Anterior cingulate cortex (tissue), 58 donors: ENCODE measurements at regions not wholly inside any gene's neighbourhood (a gene's known extent, or its start where the extent isn't known, plus 50 kb on each side); places are given as distances from the start of the nearest gene placed in this dataset.
"Not testable (repeated sequence)": the region's sequence is repeated elsewhere in the genome, so short reads cannot be mapped to it uniquely, and the experiment has no call there.

Experiments
- DNase-seq, 58 donors: peaks; one replicate each; lab custom pipeline; 2025; lab: John Stamatoyannopoulos, UW

GRCh38 chr4:38367642-38368174 is 296.3 kb upstream of the KLF3 start:
- no peak for DNase-seq

DNA sequence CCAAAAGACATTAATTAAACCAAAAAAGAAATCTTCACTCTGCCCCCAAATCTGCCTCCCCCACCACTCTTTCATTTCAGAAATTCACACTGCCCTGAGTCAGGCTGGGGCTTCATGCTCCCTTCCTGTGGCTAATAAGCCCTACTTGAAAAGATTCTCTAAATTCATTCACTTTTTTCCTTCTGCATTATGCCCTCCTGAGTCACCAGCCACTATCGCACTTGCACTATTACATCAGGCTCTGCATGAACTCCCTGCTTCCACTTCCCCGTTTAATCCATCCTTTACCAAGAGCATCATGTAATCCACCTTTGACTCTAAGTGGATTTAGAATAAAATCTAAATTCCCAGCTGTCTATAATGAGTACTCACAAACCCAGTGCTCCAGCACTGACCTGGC is 295.4 kb upstream of the KLF3 start:
- no peak for DNase-seq

- no peak for DNase-seq
These were observed 292.6 kb upstream of the KLF3 start for GRCh38 chr4:38371391-38371851.

GRCh38 chr4:38373375-38373774 is 290.6 kb upstream of the KLF3 start:
- no peak for DNase-seq

DNA sequence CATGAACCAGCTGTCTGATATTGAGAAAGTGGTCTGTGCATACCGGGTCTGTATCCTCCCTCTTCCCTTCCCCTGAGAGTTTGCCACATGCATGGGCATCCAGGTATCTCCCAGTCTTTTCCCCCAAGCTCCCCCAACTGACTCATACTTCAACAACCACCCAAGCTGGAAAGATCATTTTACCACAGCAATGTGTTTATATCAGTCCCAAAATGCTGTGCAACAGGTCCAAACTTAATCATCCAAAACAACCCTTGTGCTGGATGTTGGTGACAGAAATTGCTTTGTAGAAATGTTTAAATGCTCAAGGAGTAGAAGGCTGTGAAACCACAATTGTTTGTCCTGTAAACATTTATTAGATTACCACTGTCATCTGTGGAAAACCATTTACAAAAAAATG is 286.8 kb upstream of the KLF3 start:
- no peak for DNase-seq

- DNase-seq = no peak
These were observed 285.5 kb upstream of the KLF3 start for GRCh38 chr4:38378478-38378877.

DNA sequence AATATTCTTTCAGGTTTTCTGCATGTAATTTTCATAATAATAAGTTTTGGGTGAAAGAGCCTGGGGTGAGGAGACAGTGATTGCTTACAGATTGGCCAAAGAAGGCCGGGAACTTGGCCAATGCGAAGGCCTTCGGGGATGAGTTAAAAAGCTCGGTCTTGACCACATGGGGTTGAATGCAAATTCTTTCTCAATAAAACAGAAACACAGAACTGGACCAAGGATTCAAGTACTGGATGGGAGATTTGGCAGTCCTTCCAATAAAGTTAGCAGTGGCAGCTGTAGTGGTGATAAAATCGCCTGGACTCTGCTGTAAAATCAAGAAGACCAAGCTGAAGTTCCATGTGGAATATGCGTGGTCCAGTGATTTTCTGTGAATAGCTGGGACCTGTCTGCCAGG is 282.2 kb upstream of the KLF3 start:
- peak in 3 of 58 donors; percentile 1 to 5 (median 2) for DNase-seq

DNA sequence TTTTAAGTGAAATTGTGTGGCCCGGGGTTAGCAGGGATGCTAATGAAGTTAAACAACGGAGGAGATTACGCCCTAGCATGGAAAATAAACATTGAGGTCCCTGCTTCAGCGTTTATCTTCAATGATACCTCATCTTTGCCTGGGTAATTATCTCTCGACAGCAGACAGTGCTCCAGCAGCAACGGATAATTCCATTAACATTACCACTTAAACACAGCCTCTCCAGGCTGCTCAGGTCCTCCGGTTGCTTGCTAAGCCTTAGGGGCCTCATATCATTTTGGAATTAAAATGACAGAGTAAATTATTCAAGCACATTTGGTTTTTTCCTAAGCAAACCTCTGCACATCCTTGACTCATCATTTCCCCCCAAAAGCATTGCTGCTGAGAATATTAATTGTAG is 281.5 kb upstream of the KLF3 start:
- no peak for DNase-seq

- no peak for DNase-seq
These were observed 280.3 kb upstream of the KLF3 start for GRCh38 chr4:38383646-38384121.

DNA sequence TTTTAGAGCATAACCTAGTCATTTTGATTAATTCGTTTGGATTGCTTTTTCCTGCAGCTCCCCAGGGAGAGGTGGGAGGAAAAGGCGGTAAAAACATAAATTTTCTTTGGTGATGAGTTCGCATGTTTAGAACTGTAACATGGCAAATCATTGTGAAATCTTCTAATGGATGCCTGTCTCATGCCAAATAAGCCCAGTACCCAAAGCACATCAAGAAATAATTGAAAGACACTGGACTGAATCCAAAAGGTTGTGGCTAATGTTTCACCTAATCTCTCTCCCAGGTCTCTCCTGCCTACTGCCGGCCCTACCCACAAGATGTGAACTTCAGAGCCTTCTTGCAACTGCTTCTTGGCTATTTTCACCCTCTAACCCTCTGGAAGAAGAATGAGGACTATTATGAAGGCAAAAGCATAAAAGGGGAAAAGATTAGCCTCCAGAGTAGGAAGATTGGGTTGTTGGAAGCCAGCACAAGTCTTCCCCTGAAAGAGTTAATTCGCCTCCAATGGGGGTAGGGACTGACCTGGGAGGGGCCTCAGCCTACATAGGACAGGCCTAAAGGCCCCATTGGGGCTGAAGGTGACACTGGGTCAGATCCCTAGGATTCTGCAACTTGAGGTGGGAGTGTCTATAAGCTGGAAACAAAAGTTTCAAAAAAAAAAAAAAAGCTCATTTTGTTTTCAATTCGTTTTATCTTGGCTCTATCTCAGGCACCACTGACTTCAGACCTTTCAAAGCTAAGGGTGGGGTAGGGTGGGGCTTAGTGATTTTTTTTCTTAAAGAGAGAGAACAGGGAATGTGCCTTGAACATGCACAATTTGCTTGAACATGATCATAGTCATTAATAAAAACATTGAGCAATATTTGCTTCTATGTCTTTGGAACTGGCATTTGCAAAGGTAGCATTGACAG is 278.6 kb upstream of the KLF3 start:
- DNase-seq = no peak

GRCh38 chr4:38386005-38386551 is 277.9 kb upstream of the KLF3 start:
- no peak for DNase-seq

GRCh38 chr4:38386654-38387188 is 277.3 kb upstream of the KLF3 start:
- no peak for DNase-seq

DNA sequence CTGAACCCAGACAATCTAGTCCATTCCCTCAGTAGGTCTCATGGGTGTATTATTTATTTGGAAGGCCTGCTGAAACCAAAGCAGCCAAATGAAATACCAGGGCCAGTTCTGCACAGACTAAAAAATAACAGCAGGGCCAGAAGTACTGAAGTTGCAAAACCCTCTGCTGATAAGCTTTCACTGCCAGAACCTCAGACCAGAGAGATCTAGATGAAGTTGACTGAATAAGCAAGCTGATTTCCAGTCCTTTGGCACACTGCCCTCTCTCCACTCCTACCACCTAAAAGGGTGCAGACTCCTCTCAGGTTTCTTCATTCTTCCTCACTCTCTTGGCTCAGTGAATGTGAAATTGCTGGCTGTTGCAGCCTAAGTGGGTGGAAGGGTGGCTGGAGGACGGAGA is 276.7 kb upstream of the KLF3 start:
- DNase-seq = peak in 7 of 58 donors; percentile 1 to 11 (median 4)

DNA sequence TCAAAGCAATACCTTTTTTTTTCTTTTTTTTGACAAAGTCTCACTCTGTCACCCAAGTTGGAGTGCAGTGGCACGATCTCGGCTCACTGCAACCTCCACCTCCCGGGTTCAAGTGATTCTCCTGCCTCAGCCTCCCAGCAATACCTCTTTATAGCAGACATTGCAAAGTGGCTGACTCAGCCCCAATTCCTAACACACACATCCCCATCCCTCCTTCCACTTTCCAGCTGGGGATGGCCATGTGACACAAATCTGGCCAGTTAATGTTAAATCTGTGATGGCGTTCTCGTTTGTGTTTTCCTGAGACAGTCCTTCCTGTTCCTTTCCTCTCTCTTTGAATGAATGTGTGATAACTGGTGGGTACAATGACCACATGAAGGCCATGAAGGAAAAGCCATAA is 276.2 kb upstream of the KLF3 start:
- no peak for DNase-seq

DNA sequence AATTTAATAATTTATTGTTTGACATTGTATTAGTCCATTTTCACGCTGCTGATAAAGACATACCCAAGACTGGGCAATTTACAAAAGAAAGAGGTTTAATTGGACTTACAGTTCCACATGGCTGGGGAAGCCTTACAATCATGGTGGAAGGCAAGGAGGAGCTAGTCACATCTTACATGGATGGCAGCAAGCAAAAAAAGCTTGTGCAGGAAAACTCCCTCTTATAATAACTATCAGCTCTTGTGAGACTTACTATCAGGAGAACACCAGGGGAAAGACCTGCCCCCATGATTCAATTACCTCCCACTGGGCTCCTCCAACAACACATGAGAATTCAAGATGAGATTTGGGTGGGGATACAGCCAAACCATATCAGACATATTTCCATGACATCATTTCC is 275.1 kb upstream of the KLF3 start:
- DNase-seq = not testable (repeated sequence)

DNA sequence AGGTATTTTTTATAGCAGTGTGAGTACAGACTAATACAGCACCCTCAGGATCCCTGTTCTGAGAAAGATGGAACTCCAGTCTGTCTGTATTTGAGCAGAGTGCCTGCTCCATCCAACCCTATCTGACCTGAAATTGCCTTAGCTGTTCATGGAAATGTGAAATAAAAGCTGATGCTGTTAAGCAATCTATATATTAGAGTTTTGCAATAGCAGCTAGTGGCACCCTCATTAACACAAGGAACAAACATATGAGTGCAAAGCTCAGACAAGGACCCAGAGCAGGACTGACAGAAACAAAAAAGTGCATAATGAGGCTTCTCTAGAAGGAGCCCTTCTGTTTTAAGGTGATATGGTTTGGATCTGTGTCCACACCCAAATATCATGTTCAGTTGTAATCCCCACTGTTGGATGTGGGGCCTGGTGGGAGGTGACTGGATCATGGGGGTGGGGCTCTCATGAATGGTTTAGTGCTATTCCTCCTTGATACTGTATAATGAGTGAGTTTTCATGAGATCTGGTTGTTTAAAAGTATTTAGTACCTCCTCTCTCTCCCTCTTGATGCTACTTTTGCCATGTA is 272.9 kb upstream of the KLF3 start:
- no peak for DNase-seq

DNA sequence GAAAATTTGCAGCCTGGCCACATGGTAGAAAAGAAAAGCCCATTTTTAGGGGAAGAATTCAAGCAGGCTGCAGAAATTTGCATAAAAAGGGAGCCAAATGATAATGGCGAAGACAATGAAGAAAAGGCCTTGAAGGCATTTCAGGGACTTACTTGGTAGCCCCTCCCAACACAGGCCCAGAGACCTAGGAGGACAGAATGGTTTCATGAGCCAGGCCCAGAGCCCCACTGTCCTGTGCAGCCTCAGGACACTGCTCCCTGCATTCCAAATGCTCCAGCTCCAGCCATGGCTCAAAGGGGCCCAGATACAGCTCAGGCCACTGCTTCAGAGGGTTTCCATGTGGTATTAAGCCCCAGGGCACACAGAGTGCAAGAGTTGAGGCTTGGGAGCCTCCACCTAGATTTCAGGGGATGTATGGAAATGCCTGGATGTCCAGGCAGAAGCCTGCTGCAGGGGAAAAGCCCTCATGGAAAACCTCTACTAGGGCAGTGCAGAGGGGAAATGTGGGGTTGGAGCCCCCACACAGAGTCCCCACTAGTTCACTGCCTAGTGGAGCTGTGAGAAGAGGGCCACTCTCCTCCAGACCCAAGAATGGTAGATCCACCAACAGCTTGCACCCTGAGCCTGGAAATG is 271.7 kb upstream of the KLF3 start:
- no peak for DNase-seq

- DNase-seq = no peak
These were observed 267.9 kb upstream of the KLF3 start for GRCh38 chr4:38396091-38396490.

DNA sequence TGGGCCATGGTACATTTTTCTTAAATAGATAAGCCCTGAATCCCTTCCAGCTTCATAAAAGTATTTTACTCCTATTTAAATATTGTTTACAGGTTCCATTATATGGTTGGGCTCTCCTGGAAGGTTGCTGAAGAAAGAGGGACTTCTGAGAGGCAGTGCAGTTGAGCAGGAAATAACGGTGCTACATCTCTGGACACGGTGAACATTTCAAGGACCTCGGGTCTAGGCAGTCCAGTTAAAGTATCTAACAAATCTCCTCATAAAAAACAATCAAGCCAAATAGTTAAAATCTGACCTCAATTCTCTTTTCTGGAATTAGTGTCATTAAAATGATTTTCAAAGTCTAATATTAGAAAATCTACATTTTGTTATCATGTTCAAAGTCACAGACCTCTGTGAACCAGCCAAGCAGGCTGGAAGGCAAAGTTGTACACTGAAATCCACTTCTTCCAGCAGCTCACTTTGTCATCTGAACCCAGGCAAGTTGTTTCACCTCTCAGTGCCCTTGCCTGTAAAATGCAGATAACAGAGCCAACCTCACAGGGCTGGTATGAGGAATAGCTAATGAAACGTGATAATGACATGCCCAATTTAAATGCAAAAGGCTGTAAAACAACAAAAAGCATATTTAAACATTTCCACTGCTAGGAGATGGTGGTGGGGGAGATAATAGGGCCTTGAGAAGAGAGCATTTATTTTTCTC is 267.0 kb upstream of the KLF3 start:
- no peak for DNase-seq

GRCh38 chr4:38400946-38401345 is 263.1 kb upstream of the KLF3 start:
- no peak for DNase-seq
